HCT116 (cell line): ENCODE measurements at regions not wholly inside any gene's neighbourhood (a gene's known extent, or its start where the extent isn't known, plus 50 kb on each side); places are given as distances from the start of the nearest gene placed in this dataset.

Experiments
- ATAC-seq: fragments of 200-7000 bp; cut with Tn5 transposase; 2 replicates; pipeline ENCODE4 v1.9.1; 2020; ENCODE audit warnings: mild to moderate bottlenecking, moderate library complexity
- BruUV-seq: library from RNA; stranded (reverse); fragments of 400-500 nt; replicated peaks from 2 replicates; lab custom pipeline; 2021; lab: Mats Ljungman, UMichigan
- CTCF ChIA-PET: fragments of 300-600 bp; sonication (Branson Sonifier 250); formaldehyde crosslinking; loops from one replicate; lab custom pipeline; 2021; ENCODE audit warnings: antibody characterized with exemption; lab: Charles Lee
- POLR2A ChIA-PET: fragments of 300-600, 350-600 bp; sonication (Branson Sonifier 250); formaldehyde crosslinking; loops from one replicate; lab custom pipeline; 2021; ENCODE audit warnings: antibody characterized with exemption; lab: Charles Lee
- RAD21 ChIA-PET, 2 experiments: fragments of 300-600 bp; sonication (Branson Sonifier 250); formaldehyde crosslinking; loops; one replicate each; lab custom pipeline; 2023; ENCODE audit warnings: low total read pairs in 2 of 2; ENCODE audit not compliant: uncharacterized antibody in 2 of 2, unreplicated experiment in 2 of 2, low non-redundant PET in 1 of 2; lab: Charles Lee
- DNase-seq: peaks from one replicate; pipeline ENCODE4 v3.0.0-alpha.2; 2010; ENCODE audit warnings: low read depth, low spot score
- H2AFZ ChIP-seq: fragments of 200-600 bp; shearing (Covaris generic), sonication (generic); 2 replicates; pipeline ENCODE4 v1.6.1; 2017; ENCODE audit warnings: low read depth, mixed run types, mixed read lengths, antibody characterized with exemption, low read length; ENCODE audit not compliant: poor library complexity, severe bottlenecking
- H3K27ac ChIP-seq: 2 replicates; pipeline ENCODE4 v1.5.1; 2012; ENCODE audit warnings: low read depth, low read length
- H3K27me3 ChIP-seq: fragments of 200-600 bp; sonication (generic); 2 replicates; pipeline ENCODE4 v1.6.1; 2016; ENCODE audit warnings: mixed run types, low read length, mixed read lengths; ENCODE audit not compliant: insufficient read depth
- H3K36me3 ChIP-seq, 2 experiments: fragments of 200-500 bp in 1 of 2; fragments of 200-600 bp in 1 of 2; sonication (Bioruptor generic) in 1 of 2; sonication (generic) in 1 of 2; 2 replicates each; pipeline versions ENCODE4 v1.5.1 to v1.6.1; 2014 to 2016; ENCODE audit warnings: low read length in 2 of 2, inconsistent platforms in 1 of 2, mixed read lengths in 1 of 2, mixed run types in 1 of 2; ENCODE audit not compliant: insufficient read depth in 2 of 2, control insufficient read depth in 1 of 2
- H3K4me1 ChIP-seq, 2 experiments: fragments of 200-600 bp in 1 of 2; sonication (generic) in 1 of 2; 2 replicates each; pipeline versions ENCODE4 v1.5.1 to v1.6.1; 2012 to 2017; ENCODE audit warnings: low read length in 2 of 2, inconsistent platforms in 1 of 2, mild to moderate bottlenecking in 1 of 2, mixed read lengths in 1 of 2, mixed run types in 1 of 2, moderate library complexity in 1 of 2; ENCODE audit not compliant: insufficient read depth in 2 of 2, control insufficient read depth in 1 of 2
- H3K4me2 ChIP-seq: fragments of 200-600 bp; sonication (generic); 2 replicates; pipeline ENCODE4 v1.6.1; 2017; ENCODE audit warnings: mixed run types, low read length, mixed read lengths
- H3K4me3 ChIP-seq, 2 experiments: fragments of 200-600 bp in 1 of 2; sonication (generic) in 1 of 2; replicated peaks in 1 of 2; 2 replicates each; pipeline ENCODE4 v1.5.1; 2011 to 2016; ENCODE audit warnings: low read length in 2 of 2, control low read depth in 1 of 2, low read depth in 1 of 2, mild to moderate bottlenecking in 1 of 2, mixed read lengths in 1 of 2, mixed run types in 1 of 2
- H3K79me2 ChIP-seq: fragments of 200-600 bp; sonication (generic); 2 replicates; pipeline ENCODE4 v1.6.1; 2017; ENCODE audit warnings: mild to moderate bottlenecking, mixed run types, low read length, moderate library complexity, mixed read lengths; ENCODE audit not compliant: insufficient read depth
- H3K9ac ChIP-seq: fragments of 200-600 bp; sonication (generic); 2 replicates; pipeline ENCODE4 v1.6.1; 2016; ENCODE audit warnings: low read length, mixed read lengths
- H3K9me2 ChIP-seq: fragments of 200-600 bp; sonication (generic), shearing (Covaris generic); 2 replicates; pipeline ENCODE4 v1.6.1; 2017; ENCODE audit warnings: mixed run types, mild to moderate bottlenecking, moderate library complexity; ENCODE audit not compliant: insufficient read depth
- H3K9me3 ChIP-seq, 2 experiments: fragments of 200-500 bp in 1 of 2; fragments of 200-600 bp in 1 of 2; sonication (Bioruptor generic) in 1 of 2; sonication (generic) in 1 of 2; 2 replicates each; pipeline ENCODE4 v1.6.1; 2014 to 2017; ENCODE audit warnings: low read length in 2 of 2, mixed read lengths in 2 of 2, inconsistent platforms in 1 of 2, low read depth in 1 of 2, mild to moderate bottlenecking in 1 of 2, mixed run types in 1 of 2, moderate library complexity in 1 of 2; ENCODE audit not compliant: control insufficient read depth in 1 of 2, insufficient read depth in 1 of 2
- H4K20me1 ChIP-seq: fragments of 200-600 bp; sonication (generic), shearing (Covaris generic); 2 replicates; pipeline ENCODE4 v1.6.1; 2017; ENCODE audit warnings: mixed run types, mild to moderate bottlenecking, moderate library complexity; ENCODE audit not compliant: insufficient read depth
- CBX3 ChIP-seq: IDR thresholded peaks from 2 replicates; pipeline ENCODE4 v1.6.1; 2012; ENCODE audit warnings: low read depth
- EGR1 ChIP-seq: IDR thresholded peaks from 2 replicates; pipeline ENCODE4 v1.6.1; 2012; ENCODE audit warnings: low read depth
- EZH2 ChIP-seq: fragments of 200-600 bp; sonication (generic); IDR thresholded peaks from 2 replicates; pipeline ENCODE4 v1.6.1; 2017; ENCODE audit warnings: antibody characterized with exemption, mixed run types
- EZH2phosphoT487 ChIP-seq: fragments of 200-600 bp; IDR thresholded peaks from 2 replicates; pipeline ENCODE4 v1.6.1; 2018; ENCODE audit warnings: antibody characterized with exemption, borderline replicate concordance
- FOSL1 ChIP-seq: IDR thresholded peaks from 2 replicates; pipeline ENCODE4 v1.6.1; 2012; ENCODE audit warnings: low read depth
- JUND ChIP-seq: IDR thresholded peaks from 2 replicates; pipeline ENCODE4 v1.6.1; 2012
- POLR2A ChIP-seq: IDR thresholded peaks from 2 replicates; pipeline ENCODE4 v1.7.0; 2011; ENCODE audit warnings: borderline replicate concordance; ENCODE audit not compliant: insufficient read depth, insufficient read length; ENCODE audit errors: extremely low read depth
- POLR2AphosphoS5 ChIP-seq: IDR thresholded peaks from 2 replicates; pipeline ENCODE4 v1.6.1; 2011; ENCODE audit warnings: mild to moderate bottlenecking, low read depth, low read length, moderate library complexity
- SIN3A ChIP-seq: IDR thresholded peaks from 2 replicates; pipeline ENCODE4 v1.6.1; 2012; ENCODE audit warnings: low read depth
- SP1 ChIP-seq: IDR thresholded peaks from 2 replicates; pipeline ENCODE4 v1.6.1; 2012; ENCODE audit warnings: low read depth
- TCF7L2 ChIP-seq: IDR thresholded peaks from 2 replicates; pipeline ENCODE4 v1.7.0; 2011; ENCODE audit warnings: borderline replicate concordance, inconsistent platforms; ENCODE audit not compliant: insufficient read depth, insufficient read length; ENCODE audit errors: extremely low read depth
- ZBTB33 ChIP-seq: IDR thresholded peaks from 2 replicates; pipeline ENCODE4 v1.6.1; 2011; ENCODE audit warnings: mild to moderate bottlenecking, low read length, moderate library complexity; ENCODE audit not compliant: insufficient replicate concordance; ENCODE audit errors: extremely low read depth
- ZNF274 ChIP-seq: fragments of 200-500 bp; sonication (Bioruptor generic); IDR thresholded peaks from 2 replicates; pipeline ENCODE4 v1.6.1; 2014; ENCODE audit warnings: mild to moderate bottlenecking, low read depth, low read length, inconsistent platforms
- intact Hi-C: fragments of 100-400 bp; cut with micrococcal nuclease; formaldehyde crosslinking; loops from 2 replicates; pipeline ENCODE4 v1.10.0; 2022
- TF ChIP-seq, protein P1 (sequence below): IDR thresholded peaks from 2 replicates; pipeline ENCODE4 v1.6.1; 2012

- TF ChIP-seq EZH2phosphoT487, result no peak
- no peak for TF ChIP-seq SIN3A
- TF ChIP-seq EGR1, result no peak
- TF ChIP-seq TCF7L2, result no peak
- no peak for TF ChIP-seq POLR2AphosphoS5
- TF ChIP-seq ZBTB33, result no peak
- TF ChIP-seq POLR2A, result no peak
- TF ChIP-seq SP1, result no peak
- H2AFZ ChIP-seq, result no peak overlapping the region
- no peak overlapping the region for H3K27ac ChIP-seq
- ATAC-seq (no peak), DNase-seq (no peak)
- no peaks in the 10 kb centered on the region for H3K79me2 ChIP-seq
- no peaks in the 10 kb centered on the region for H4K20me1 ChIP-seq
- no peaks in the 10 kb centered on the region for H3K36me3 ChIP-seq
- intact Hi-C loops, result no loop called here
- H3K9me2 ChIP-seq, result no peaks in the 10 kb centered on the region
- POLR2A ChIA-PET, result no interaction called here
- no TSS peak for BruUV-seq
- H3K4me2 ChIP-seq, result no peak overlapping the region
- CTCF ChIA-PET, result no interaction called here
- H3K4me3 ChIP-seq, result no peak overlapping the region
- no peaks in the 10 kb centered on the region for H3K9me3 ChIP-seq
- H3K9ac ChIP-seq, result no peak overlapping the region
- RAD21 ChIA-PET, result no interaction called here
- H3K27me3 ChIP-seq, result no peaks in the 10 kb centered on the region
- H3K4me1 ChIP-seq, result no peaks in the 10 kb centered on the region
These were observed 70.1 kb upstream of the CLCN4 start for GRCh38 chrX:10086676-10087075.

GRCh38 chrX:10087391-10087790, 69.4 kb upstream of the CLCN4 start:
- BruUV-seq, result no TSS peak

More at GRCh38 chrX:10087391-10087790, 69.4 kb upstream of the CLCN4 start:
- DNase-seq (no peak), ATAC-seq (no peak)
- Histone ChIP-seq H3K9me3 (no peaks in the 10 kb centered on the region), H4K20me1 (no peaks in the 10 kb centered on the region), H3K27ac (no peak overlapping the region), H3K79me2 (no peaks in the 10 kb centered on the region), H2AFZ (no peak overlapping the region), H3K9me2 (no peaks in the 10 kb centered on the region), H3K4me3 (no peak overlapping the region), H3K27me3 (no peaks in the 10 kb centered on the region), H3K4me2 (no peak overlapping the region), H3K36me3 (no peaks in the 10 kb centered on the region), H3K4me1 (no peaks in the 10 kb centered on the region), H3K9ac (no peak overlapping the region)
- RAD21 ChIA-PET, result no interaction called here
- CTCF ChIA-PET, result no interaction called here
- intact Hi-C loops, result no loop called here
- TF ChIP-seq CBX3 (no peak), SIN3A (no peak), EGR1 (no peak), FOSL1 (no peak), POLR2A (no peak), ZNF274 (no peak), EZH2 (no peak), JUND (no peak)
- TF ChIP-seq, protein P1, sequence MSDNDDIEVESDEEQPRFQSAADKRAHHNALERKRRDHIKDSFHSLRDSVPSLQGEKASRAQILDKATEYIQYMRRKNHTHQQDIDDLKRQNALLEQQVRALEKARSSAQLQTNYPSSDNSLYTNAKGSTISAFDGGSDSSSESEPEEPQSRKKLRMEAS, result no peak
- POLR2A ChIA-PET, result no interaction called here
